Heart left ventricle (tissue), 13 donors: ENCODE measurements at regions not wholly inside any gene's neighbourhood (a gene's known extent, or its start where the extent isn't known, plus 50 kb on each side); places are given as distances from the start of the nearest gene placed in this dataset.

Experiments
- CTCF ChIP-seq, 12 donors: fragments of 200-600 bp; sonication (generic) in 4 of 12; IDR thresholded peaks; one replicate each; pipeline versions ENCODE4 v1.5.0 to v1.8.0; 2018 to 2022; ENCODE audit warnings: antibody characterized with exemption in 12 of 12, mild to moderate bottlenecking in 5 of 12
- POLR2A ChIP-seq, 2 donors: fragments of 450-650 bp; IDR thresholded peaks; one replicate each; pipeline ENCODE4 v1.6.1; 2017; ENCODE audit warnings: antibody characterized with exemption in 2 of 2, mild to moderate bottlenecking in 2 of 2, moderate library complexity in 2 of 2
- donor health status: ischemic (EF 13 %, LVEDD 7.1; RV severe dilation, severe dysfunction).
- donor health status: DM: no; HTN: yes; CAD: no.
- donor health status: DM: no; HTN: no; CAD: no.
- donor health status: ischemic (EF 25% LVEDD 6.9; RV normal size, moderate dysfunction).
- donor health status: ischemic (EF 25% LVEDD 5.7; RV mildly dilated, moderate dysfunction).
- donor health status: ischemic (EF 35%, LVEDD 5.7; RV mildly dilated, moderate dysfunction).
- donor health status: nonischemic (EF 11% LVEDD 7.7; RV severe dilation, severe dysfunction).
- donor health status: DM: yes; HTN: yes; CAD: no.
- donor health status: PGD.
- donor health status: ischemic (EF 29% LVEDD 5.4; RV normal size, mild dysfunction).
- donor health status: nonischemic (EF 23%, LVEDD 6.1; RV moderate dilation, normal function).

DNA sequence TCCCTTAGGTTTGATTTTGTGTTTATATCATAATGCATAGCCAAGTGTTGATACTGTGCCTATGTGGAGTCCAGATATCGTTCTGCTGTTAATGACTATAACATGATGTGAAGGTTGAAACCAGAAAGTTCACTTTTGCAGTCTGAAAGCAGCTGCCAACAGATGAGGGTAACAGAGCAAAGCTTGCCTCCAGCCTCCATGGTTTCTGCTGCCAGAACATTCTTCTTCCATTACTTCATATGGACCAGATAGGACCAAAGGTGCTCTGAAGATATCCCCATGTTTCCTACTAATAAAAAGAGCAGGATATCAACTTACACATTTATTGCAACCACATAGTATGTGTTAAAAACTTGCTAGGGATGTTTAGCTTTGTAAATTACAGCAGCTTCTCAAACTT lies 394.1 kb downstream of the SPRY1 start:
- no peak for TF ChIP-seq CTCF (IDR thresholded peaks at IDR 0.05)
- TF ChIP-seq POLR2A (IDR thresholded peaks at IDR 0.05) = no peak
